ENCODE measurements at regions not wholly inside any gene's neighbourhood (a gene's known extent, or its start where the extent isn't known, plus 50 kb on each side); places are given as distances from the start of the nearest gene placed in this dataset.
A peak's percentile ranks its signal among the peaks of the same experiment; 100 is the strongest.
"Not testable (repeated sequence)": the region's sequence is repeated elsewhere in the genome, so short reads cannot be mapped to it uniquely, and the experiment has no call there.

GRCh38 chr7:106447318-106447847, 162.6 kb upstream of the NAMPT start:
- DNase-seq, result no peak

DNA sequence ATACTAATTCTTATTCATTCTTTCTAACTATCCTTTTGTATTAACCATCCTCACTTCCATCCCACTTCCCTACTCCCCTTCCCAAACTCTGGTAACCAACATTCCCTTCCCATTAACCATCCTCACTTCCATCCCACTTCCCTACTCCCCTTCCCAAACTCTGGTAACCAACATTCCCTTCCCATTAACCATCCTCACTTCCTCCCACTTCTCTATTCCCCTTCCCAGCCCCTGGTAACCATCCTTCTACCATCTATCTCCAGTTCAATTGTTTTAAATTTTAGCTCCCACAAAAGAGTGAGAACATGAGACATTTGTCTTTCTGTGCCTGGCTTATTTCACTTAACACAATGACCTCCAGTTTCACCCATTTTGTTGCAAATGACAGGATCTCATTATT, 160.6 kb upstream of the NAMPT start:
- not testable (repeated sequence) for DNase-seq

DNA sequence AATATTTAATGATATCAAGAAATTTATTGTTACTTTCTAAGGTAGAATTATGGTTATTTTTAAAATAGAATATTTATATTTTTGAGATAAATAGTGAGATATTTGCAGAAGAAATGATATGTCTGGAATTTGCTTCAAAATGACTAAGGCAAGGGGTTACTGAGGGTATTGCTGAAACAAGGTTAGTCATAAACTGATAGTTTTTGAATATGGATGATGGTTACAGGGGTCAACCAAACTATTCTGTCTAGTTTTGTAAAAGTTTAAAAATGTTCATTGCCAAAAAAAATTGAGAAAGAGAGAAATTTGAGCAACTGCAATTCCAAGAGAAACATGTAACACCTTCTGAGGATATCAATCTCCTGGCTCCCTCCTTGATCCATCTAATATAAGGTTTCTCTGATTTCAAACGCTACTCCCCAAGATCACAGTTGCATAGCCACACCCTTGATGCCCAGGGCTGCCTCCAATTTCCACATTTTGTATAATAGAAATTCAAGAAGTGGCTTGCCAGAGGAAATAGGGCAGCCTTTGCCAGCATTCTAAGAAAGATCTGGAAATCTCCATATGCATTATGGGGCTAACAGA, 159.4 kb upstream of the NAMPT start:
- no peak for DNase-seq

- DNase-seq, result no peak
These were observed 158.4 kb upstream of the NAMPT start for GRCh38 chr7:106443156-106443555.

DNA sequence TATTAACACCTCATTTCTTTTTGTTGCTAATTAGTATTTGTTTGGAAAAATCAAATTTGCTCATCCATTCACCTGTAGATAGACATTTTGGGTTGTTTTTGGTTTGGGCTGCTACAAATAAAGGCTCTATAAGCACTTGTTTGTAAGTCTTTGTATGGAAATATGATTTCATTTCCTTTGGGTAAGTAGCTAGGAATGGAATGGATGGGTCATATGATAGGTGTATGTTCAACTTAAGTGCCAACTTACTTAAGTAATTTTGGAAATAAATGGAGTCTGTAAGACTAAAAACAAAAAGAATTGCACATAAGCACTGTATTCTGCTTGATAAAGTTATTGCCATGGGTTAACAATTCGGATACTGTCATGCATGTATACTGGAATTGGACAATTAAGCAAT, 157.7 kb upstream of the NAMPT start:
- no peak for DNase-seq

DNA sequence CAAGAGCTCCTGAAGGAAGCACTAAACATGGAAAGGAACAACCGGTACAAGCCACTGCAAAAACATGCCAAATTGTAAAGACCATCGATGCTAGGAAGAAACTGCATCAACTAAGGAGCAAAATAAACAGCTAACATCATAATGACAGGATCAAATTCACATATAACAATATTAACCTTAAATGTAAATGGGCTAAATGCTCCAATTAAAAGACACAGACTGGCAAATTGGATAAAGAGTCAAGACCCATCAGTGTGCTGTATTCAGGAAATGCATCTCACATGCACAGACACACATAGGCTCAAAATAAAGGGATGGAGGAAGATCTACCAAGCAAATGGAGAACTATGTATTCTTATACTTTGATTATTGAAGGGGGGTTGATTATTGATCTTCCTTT, 156.6 kb upstream of the NAMPT start:
- not testable (repeated sequence) for DNase-seq

GRCh38 chr7:106436933-106437332, 152.2 kb upstream of the NAMPT start:
- DNase-seq, result not testable (repeated sequence)

GRCh38 chr7:106433377-106433776, 148.6 kb upstream of the NAMPT start:
- no peak for DNase-seq

- no peak for DNase-seq
These were observed 146.0 kb upstream of the NAMPT start for GRCh38 chr7:106430535-106431455.

- DNase-seq, result no peak
These were observed 145.3 kb upstream of the NAMPT start for GRCh38 chr7:106430103-106430502.

DNA sequence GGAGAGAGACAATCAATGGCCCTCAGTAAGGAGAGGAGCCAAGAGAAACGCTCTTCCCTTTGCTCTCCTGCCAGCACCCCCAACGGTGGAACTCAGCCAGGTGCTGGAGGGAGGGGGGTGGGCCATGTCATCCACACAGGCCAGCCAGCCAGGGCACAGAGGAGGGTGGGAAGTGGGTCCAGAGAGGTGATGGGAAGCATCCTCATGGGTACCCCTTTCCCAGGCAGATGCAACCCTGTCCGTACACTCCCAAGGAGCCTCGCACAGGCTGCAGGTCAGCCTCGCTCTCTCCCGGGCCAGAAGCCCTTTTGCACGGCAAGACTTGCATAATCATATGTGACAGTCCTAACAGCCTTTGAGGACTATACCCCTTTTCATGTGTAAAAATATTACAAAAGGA, 142.0 kb upstream of the NAMPT start:
- no peak for DNase-seq

DNA sequence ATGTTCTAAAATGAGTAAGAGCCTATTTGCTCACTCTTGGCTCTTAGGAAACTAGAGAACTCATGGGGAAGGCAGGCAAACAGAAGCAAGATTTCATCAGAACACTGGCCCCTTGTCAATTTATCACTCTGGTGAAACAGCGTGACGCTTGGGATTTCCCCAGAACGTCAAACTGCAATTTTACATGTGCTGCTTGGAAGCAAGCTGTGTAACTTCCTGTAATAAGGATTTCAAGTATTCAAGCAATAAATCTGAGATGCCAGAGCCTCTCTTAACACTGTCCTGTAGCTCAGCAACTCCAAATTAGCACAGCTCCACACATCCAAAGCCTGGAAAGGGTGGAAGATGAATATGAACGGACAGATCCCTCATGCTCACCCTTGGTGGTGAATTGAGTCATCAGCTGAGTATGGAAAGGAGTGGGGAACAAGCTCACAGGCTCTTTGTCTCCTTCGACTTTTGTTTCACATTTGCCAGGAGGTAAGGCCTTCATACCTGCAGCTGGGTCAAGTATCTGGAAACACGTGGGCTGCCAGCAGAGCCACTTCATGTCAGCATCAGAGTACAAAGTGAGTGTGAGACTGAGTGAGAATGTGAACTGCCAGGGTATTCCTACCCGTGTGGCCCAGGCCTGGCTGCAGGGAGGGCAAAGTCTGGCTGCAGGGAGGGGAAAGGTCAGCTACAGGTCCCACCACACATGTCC, 140.4 kb upstream of the NAMPT start:
- peak; percentile 83 for DNase-seq

DNA sequence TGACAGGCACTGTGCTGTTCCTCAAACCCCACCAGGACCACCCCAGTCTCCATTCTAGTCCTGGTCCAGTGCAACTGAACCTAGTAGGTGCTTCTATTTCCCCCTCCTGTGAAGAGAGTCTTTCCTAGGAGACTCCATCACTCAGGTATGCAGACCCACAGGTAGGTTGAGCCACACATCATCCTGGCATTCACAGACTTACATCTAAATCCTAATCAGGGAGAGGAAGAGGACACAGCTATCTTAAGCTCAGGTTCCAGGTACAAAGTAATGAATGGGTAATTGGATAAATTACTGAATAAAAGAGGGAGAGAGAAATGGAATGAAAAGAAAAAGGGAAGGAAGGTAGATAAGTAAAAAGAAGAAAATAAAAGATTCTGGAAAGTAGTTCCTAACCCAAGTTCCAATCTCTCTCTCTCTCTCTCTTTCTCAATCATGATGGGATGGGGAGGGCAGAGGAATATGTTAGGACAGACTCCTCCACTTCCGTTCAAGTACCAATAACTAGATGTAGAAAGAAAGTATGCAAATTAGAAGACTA, 139.8 kb upstream of the NAMPT start:
- DNase-seq, result no peak

DNA sequence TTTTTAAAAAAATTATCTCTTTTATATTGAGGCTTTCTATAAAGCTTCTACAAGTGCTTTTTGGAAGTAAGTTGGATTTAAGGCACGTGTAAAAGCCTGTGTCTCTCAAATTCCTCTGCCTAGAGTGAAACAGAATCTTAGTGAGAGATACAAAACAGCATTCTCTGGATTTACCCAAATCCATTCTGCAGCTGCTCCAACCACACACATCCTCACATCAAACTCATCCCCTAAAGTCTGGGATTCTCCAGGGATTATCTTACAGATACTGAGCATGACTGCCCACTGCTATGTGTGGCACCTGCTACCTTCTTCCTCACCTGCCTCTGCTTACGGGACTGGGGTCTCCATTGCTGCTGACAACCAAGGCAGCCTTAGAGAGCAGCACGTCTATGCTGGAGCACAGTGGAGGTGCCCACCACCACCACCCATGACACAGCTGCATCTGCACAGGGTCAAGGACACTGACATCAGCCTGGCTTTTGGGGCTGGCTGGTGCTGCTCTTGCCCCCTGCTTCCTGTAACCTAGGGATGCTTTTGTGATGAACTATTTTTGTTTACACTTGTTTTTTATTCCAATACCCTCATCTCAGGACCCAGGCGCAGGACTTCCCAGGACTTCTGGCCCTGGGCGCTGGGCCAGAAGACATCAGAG, 139.2 kb upstream of the NAMPT start:
- DNase-seq, result no peak

GRCh38 chr7:106423111-106423510, 138.3 kb upstream of the NAMPT start:
- no peak for DNase-seq

DNA sequence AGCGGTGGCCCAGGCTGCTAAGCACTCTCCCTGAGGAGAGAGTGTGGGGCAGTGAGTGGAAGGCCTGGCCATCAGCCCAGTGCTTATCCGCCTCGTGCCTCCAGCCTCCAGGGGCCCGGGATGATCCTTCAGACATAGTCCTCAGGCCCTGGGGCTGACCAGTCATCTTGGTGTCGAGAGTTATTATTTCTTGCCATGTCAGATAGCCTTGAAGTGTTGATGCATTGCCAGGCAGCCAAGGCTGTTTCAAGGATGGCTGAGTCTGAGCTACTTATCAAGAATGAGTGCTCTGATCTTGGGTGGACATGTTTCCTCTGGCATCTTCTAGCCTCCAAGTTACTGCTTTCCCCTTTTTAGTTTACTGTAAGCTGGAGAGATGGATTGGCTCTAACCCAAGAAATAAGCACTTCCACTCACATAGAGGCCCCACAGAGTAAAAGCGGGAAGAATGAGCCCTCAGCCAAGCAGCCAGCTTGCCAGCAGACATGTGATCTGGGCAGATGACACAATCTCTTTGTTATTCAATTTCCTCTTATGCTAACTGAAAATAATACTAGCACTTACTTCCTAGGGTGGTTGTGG, 136.5 kb upstream of the NAMPT start:
- DNase-seq, result peak; percentile 54

DNA sequence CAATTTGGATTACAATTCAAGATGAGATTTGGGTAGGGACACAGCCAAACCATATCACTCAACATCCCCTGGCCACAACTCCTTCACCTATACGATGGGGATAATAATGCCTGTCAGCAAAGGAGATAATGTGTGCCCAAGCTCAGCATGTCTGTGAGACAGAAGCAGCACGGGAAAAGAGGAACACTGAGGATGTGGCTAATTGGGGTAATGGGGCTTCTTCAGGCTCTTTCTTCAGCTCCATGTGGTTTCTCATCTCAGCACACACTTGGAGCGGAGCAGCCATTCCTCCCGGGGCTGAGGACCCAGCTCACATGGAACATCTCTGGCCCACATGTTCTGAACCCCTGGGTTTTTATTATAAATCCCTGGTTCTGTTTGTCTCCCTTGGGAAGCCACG, 136.0 kb upstream of the NAMPT start:
- DNase-seq, result no peak

GRCh38 chr7:106420210-106420609, 135.4 kb upstream of the NAMPT start:
- DNase-seq, result no peak

- DNase-seq, result no peak
These were observed 134.8 kb upstream of the NAMPT start for GRCh38 chr7:106419455-106420182.

GRCh38 chr7:106418526-106418925, 133.7 kb upstream of the NAMPT start:
- no peak for DNase-seq

DNA sequence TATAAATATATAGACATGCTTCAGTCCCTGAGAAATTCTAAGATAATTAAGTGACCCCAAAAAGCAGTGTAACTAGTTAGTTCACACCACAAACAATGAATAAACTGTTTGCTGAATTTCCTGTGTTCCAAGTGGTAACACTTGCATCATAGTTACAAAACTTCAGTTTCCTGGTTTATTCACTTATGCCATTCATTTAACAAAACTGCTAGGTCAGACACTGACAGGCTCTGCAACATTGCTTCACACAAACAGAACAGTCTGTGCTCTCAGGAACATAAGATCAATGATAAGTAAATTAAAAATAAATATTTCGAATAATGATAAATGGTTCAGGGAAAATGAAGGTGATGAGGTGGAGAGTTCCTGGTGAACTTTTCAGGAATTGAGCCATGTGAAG, 133.3 kb upstream of the NAMPT start:
- no peak for DNase-seq
